H9 (cell line): ENCODE measurements at regions not wholly inside any gene's neighbourhood (a gene's known extent, or its start where the extent isn't known, plus 50 kb on each side); places are given as distances from the start of the nearest gene placed in this dataset.

Source experiments
- DNase-seq: peaks from one replicate; pipeline ENCODE4 v3.0.0-alpha.2; 2017
- H2AFZ ChIP-seq: one replicate; pipeline ENCODE4 v1.6.1; 2013; ENCODE audit warnings: mild to moderate bottlenecking, low read length, control low read depth, moderate library complexity
- H2AK5ac ChIP-seq: 2 replicates; pipeline ENCODE4 v1.6.1; 2013; ENCODE audit warnings: low read length, control low read depth, mixed read lengths; ENCODE audit not compliant: insufficient read length
- H2BK120ac ChIP-seq: one replicate; pipeline ENCODE4 v1.6.1; 2013; ENCODE audit warnings: low read depth, mild to moderate bottlenecking, low read length, control low read depth, inconsistent platforms; ENCODE audit not compliant: poor library complexity, severe bottlenecking
- H2BK12ac ChIP-seq: 2 replicates; pipeline ENCODE4 v1.6.1; 2013; ENCODE audit warnings: low read length, control low read depth, mixed read lengths, low read depth; ENCODE audit not compliant: insufficient read length
- H2BK15ac ChIP-seq: 2 replicates; pipeline ENCODE4 v1.6.1; 2013; ENCODE audit warnings: low read depth, low read length, control low read depth
- H2BK20ac ChIP-seq: one replicate; pipeline ENCODE4 v1.6.1; 2013; ENCODE audit warnings: low read depth, mild to moderate bottlenecking, low read length, control low read depth, inconsistent platforms; ENCODE audit not compliant: poor library complexity, severe bottlenecking
- H2BK5ac ChIP-seq: 2 replicates; pipeline ENCODE4 v1.6.1; 2013; ENCODE audit warnings: low read length, control low read depth, mixed read lengths; ENCODE audit not compliant: insufficient read length
- H3K14ac ChIP-seq: 2 replicates; pipeline ENCODE4 v1.6.1; 2013; ENCODE audit warnings: low read length, control low read depth; ENCODE audit not compliant: insufficient read depth
- H3K18ac ChIP-seq: 2 replicates; pipeline ENCODE4 v1.6.1; 2013; ENCODE audit warnings: low read depth, mild to moderate bottlenecking, mixed read lengths, low read length, control low read depth; ENCODE audit not compliant: insufficient read length
- H3K23ac ChIP-seq: 2 replicates; pipeline ENCODE4 v1.6.1; 2013; ENCODE audit warnings: low read length, control low read depth, mixed read lengths, low read depth; ENCODE audit not compliant: insufficient read length
- H3K23me2 ChIP-seq: 2 replicates; pipeline ENCODE4 v1.6.1; 2013; ENCODE audit warnings: low read depth, mild to moderate bottlenecking, mixed read lengths, low read length, control low read depth; ENCODE audit not compliant: insufficient read length, poor library complexity, severe bottlenecking
- H3K27ac ChIP-seq: 2 replicates; pipeline ENCODE4 v1.5.1; 2013; ENCODE audit warnings: low read length, control low read depth, mixed read lengths, low read depth; ENCODE audit not compliant: insufficient read length
- H3K27me3 ChIP-seq: 2 replicates; pipeline ENCODE4 v1.6.1; 2013; ENCODE audit warnings: low read length, control low read depth, inconsistent platforms; ENCODE audit not compliant: insufficient read depth
- H3K4ac ChIP-seq: 2 replicates; pipeline ENCODE4 v1.6.1; 2013; ENCODE audit warnings: low read depth, mild to moderate bottlenecking, control low read depth, inconsistent platforms, low read length, moderate library complexity
- H3K4me1 ChIP-seq: 2 replicates; pipeline ENCODE4 v1.6.1; 2013; ENCODE audit warnings: low read length, control low read depth, inconsistent platforms; ENCODE audit not compliant: insufficient read depth
- H3K4me2 ChIP-seq: 2 replicates; pipeline ENCODE4 v1.6.1; 2013; ENCODE audit warnings: low read length, control low read depth, mixed read lengths; ENCODE audit not compliant: insufficient read length, insufficient read depth
- H3K56ac ChIP-seq: 2 replicates; pipeline ENCODE4 v1.6.1; 2013; ENCODE audit warnings: low read depth, mild to moderate bottlenecking, mixed read lengths, low read length, control low read depth; ENCODE audit not compliant: insufficient read length
- H3K79me1 ChIP-seq: 2 replicates; pipeline ENCODE4 v1.6.1; 2013; ENCODE audit warnings: low read depth, mild to moderate bottlenecking, moderate library complexity, low read length, control low read depth, inconsistent platforms; ENCODE audit not compliant: insufficient read depth, poor library complexity, severe bottlenecking
- H3K79me2 ChIP-seq: 2 replicates; pipeline ENCODE4 v1.6.1; 2013; ENCODE audit warnings: low read length, control low read depth, inconsistent platforms; ENCODE audit not compliant: insufficient read depth
- H3K9ac ChIP-seq: 2 replicates; pipeline ENCODE4 v1.6.1; 2013; ENCODE audit warnings: low read length, control low read depth, mixed read lengths; ENCODE audit not compliant: insufficient read length; ENCODE audit errors: extremely low read depth
- H3K9me3 ChIP-seq: one replicate; pipeline ENCODE4 v1.6.1; 2013; ENCODE audit warnings: low read depth, low read length, inconsistent platforms; ENCODE audit not compliant: control insufficient read depth
- H3T11ph ChIP-seq: one replicate; pipeline ENCODE4 v1.6.1; 2013; ENCODE audit warnings: mild to moderate bottlenecking, low read length, control low read depth, inconsistent platforms
- H4K20me1 ChIP-seq: one replicate; pipeline ENCODE4 v1.6.1; 2013; ENCODE audit not compliant: control insufficient read depth, insufficient read length, insufficient read depth
- H4K5ac ChIP-seq: 2 replicates; pipeline ENCODE4 v1.6.1; 2013; ENCODE audit warnings: low read depth, mild to moderate bottlenecking, mixed read lengths, low read length, control low read depth; ENCODE audit not compliant: insufficient read length
- H4K8ac ChIP-seq: replicated peaks from 2 replicates; pipeline ENCODE4 v1.6.1; 2013; ENCODE audit warnings: low read length, control low read depth, mixed read lengths, low read depth; ENCODE audit not compliant: insufficient read length
- H4K91ac ChIP-seq: 2 replicates; pipeline ENCODE4 v1.6.1; 2013; ENCODE audit warnings: low read depth, mild to moderate bottlenecking, moderate library complexity, mixed read lengths, low read length, control low read depth; ENCODE audit not compliant: insufficient read length
- H3K27ac Mint-ChIP-seq, 3 experiments: 2 replicates in 2 of 3; 3 replicates in 1 of 3; pipeline ENCODE4 v1.8.0; 2020 to 2021; ENCODE audit warnings: mixed read lengths in 3 of 3, mild to moderate bottlenecking in 1 of 3, moderate library complexity in 1 of 3
- H3K27me3 Mint-ChIP-seq: 2 replicates; pipeline ENCODE4 v1.8.0; 2021; ENCODE audit warnings: low read depth, mild to moderate bottlenecking, moderate library complexity, mixed read lengths
- H3K36me3 Mint-ChIP-seq, 3 experiments: 2 replicates in 2 of 3; 3 replicates in 1 of 3; pipeline ENCODE4 v1.8.0; 2020 to 2021; ENCODE audit warnings: low read depth in 3 of 3, mixed read lengths in 3 of 3; ENCODE audit not compliant: insufficient read depth in 1 of 3
- H3K4me1 Mint-ChIP-seq, 2 experiments: 2 replicates each; pipeline ENCODE4 v1.8.0; 2020; ENCODE audit warnings: mixed read lengths in 2 of 2
- H3K4me3 Mint-ChIP-seq, 2 experiments: 2 replicates in 1 of 2; 3 replicates in 1 of 2; pipeline ENCODE4 v1.8.0; 2020 to 2021; ENCODE audit warnings: mild to moderate bottlenecking in 2 of 2, mixed read lengths in 2 of 2, moderate library complexity in 1 of 2
- H3K9me3 Mint-ChIP-seq, 2 experiments: 2 replicates in 1 of 2; 3 replicates in 1 of 2; pipeline ENCODE4 v1.8.0; 2020; ENCODE audit warnings: mild to moderate bottlenecking in 2 of 2, mixed read lengths in 2 of 2, moderate library complexity in 1 of 2
- CTCF ChIP-seq: fragments of 200-600 bp; sonication (generic); conservative IDR thresholded peaks from 3 replicates; pipeline ENCODE4 v1.8.0; 2021; ENCODE audit warnings: antibody characterized with exemption, mild to moderate bottlenecking

- Histone ChIP-seq H2BK5ac (no peak overlapping the region), H3K23ac (no peak overlapping the region), H3K27ac (no peak overlapping the region), H3K9me3 (no peaks in the 10 kb centered on the region), H3K4ac (no peak overlapping the region), H2AFZ (no peak overlapping the region), H3K4me2 (no peak overlapping the region), H3K9ac (no peak overlapping the region), H3K23me2 (no peaks in the 10 kb centered on the region), H3K79me2 (no peaks in the 10 kb centered on the region), H4K20me1 (no peaks in the 10 kb centered on the region), H3T11ph (no peak overlapping the region), H3K14ac (no peak overlapping the region), H3K56ac (no peak overlapping the region), H2BK120ac (no peak overlapping the region), H4K5ac (no peak overlapping the region), H2AK5ac (no peak overlapping the region), H2BK20ac (no peak overlapping the region), H4K8ac (no peak overlapping the region), H2BK15ac (no peak overlapping the region), H3K79me1 (no peaks in the 10 kb centered on the region), H2BK12ac (no peak overlapping the region), H3K18ac (no peak overlapping the region), H4K91ac (no peak overlapping the region), H3K4me1 (no peaks in the 10 kb centered on the region), H3K27me3 (no peaks in the 10 kb centered on the region)
- no peak for TF ChIP-seq CTCF
- H3K4me3 Mint-ChIP-seq = no peak overlapping the region
- no peak overlapping the region for H3K27ac Mint-ChIP-seq
- H3K9me3 Mint-ChIP-seq = no peaks in the 10 kb centered on the region
- no peaks in the 10 kb centered on the region for H3K4me1 Mint-ChIP-seq
- DNase-seq = no peak
- no peaks in the 10 kb centered on the region; the same call in 1 of the 2 replicates for H3K27me3 Mint-ChIP-seq
- H3K36me3 Mint-ChIP-seq = no peaks in the 10 kb centered on the region
Observed at GRCh38 chr10:61341008-61341407, 112.2 kb downstream of the TMEM26 start.
